PC-3 (cell line): ENCODE measurements at regions not wholly inside any gene's neighbourhood (a gene's known extent, or its start where the extent isn't known, plus 50 kb on each side); places are given as distances from the start of the nearest gene placed in this dataset.

Experiments used
- ATAC-seq: fragments of 200-7000 bp; cut with Tn5 transposase; 2 replicates; pipeline ENCODE4 v1.9.1; 2020; ENCODE audit warnings: mild to moderate bottlenecking, moderate library complexity
- BruUV-seq: library from RNA; stranded (reverse); fragments of 400-500 nt; replicated peaks from 2 replicates; lab custom pipeline; 2021; lab: Mats Ljungman, UMichigan
- CTCF ChIA-PET: fragments of 300-600 bp; sonication (Branson Sonifier 250); formaldehyde crosslinking; loops from one replicate; lab custom pipeline; 2022; ENCODE audit warnings: antibody characterized with exemption; lab: Charles Lee
- POLR2A ChIA-PET: fragments of 300-600 bp; sonication (Branson Sonifier 250); formaldehyde crosslinking; loops from one replicate; lab custom pipeline; 2022; ENCODE audit warnings: antibody characterized with exemption; ENCODE audit not compliant: unreplicated experiment; lab: Charles Lee
- DNase-seq: peaks from one replicate; pipeline ENCODE4 v3.0.0-alpha.2; 2015
- H2AFZ ChIP-seq: fragments of 300-600 bp; sonication (generic); 2 replicates; pipeline ENCODE4 v1.6.0; 2016; ENCODE audit warnings: antibody characterized with exemption, low read length
- H3F3A ChIP-seq: fragments of 300-600 bp; sonication (generic); one replicate; pipeline ENCODE4 v1.6.0; 2017; ENCODE audit warnings: antibody characterized with exemption, low read length, control low read depth, mild to moderate bottlenecking; ENCODE audit not compliant: unreplicated experiment
- H3K27ac ChIP-seq: fragments of 300-600 bp; sonication (generic); 2 replicates; pipeline ENCODE4 v1.5.1; 2016; ENCODE audit warnings: mild to moderate bottlenecking, low read length
- H3K27me3 ChIP-seq: fragments of 300-600 bp; sonication (generic); 2 replicates; pipeline ENCODE4 v1.6.1; 2016; ENCODE audit warnings: low read length, mixed read lengths
- H3K36me3 ChIP-seq: fragments of 300-600 bp; sonication (generic); 2 replicates; pipeline ENCODE4 v1.6.1; 2016; ENCODE audit warnings: low read depth, mixed run types, low read length, mixed read lengths
- H3K4me1 ChIP-seq: fragments of 300-600 bp; sonication (generic); 2 replicates; pipeline ENCODE4 v1.5.1; 2016; ENCODE audit warnings: low read length; ENCODE audit not compliant: insufficient read depth
- H3K4me2 ChIP-seq: fragments of 300-600 bp; sonication (generic); 2 replicates; pipeline ENCODE4 v1.6.0; 2016; ENCODE audit warnings: low read length
- H3K4me3 ChIP-seq: fragments of 300-600 bp; sonication (generic); 2 replicates; pipeline ENCODE4 v1.5.1; 2016; ENCODE audit warnings: mild to moderate bottlenecking, low read length, mixed read lengths
- H3K79me2 ChIP-seq: fragments of 300-600 bp; sonication (generic); 2 replicates; pipeline ENCODE4 v1.6.1; 2017; ENCODE audit warnings: low read length, mixed read lengths
- H3K9ac ChIP-seq: fragments of 300-600 bp; sonication (generic); 2 replicates; pipeline ENCODE4 v1.6.0; 2016; ENCODE audit warnings: mild to moderate bottlenecking, low read length
- H3K9me2 ChIP-seq: fragments of 300-600 bp; sonication (generic); replicated peaks from 2 replicates; pipeline ENCODE4 v1.6.1; 2016; ENCODE audit warnings: mixed run types, low read length, mixed read lengths
- H3K9me3 ChIP-seq: fragments of 300-600 bp; sonication (generic); 2 replicates; pipeline ENCODE4 v1.6.1; 2016; ENCODE audit warnings: low read length, mixed read lengths
- H4K20me1 ChIP-seq: fragments of 300-600 bp; sonication (generic); 2 replicates; pipeline ENCODE4 v1.6.1; 2016; ENCODE audit warnings: low read length, mixed read lengths
- EZH2 ChIP-seq: fragments of 300-600 bp; sonication (generic); IDR thresholded peaks from one replicate; pipeline ENCODE4 v1.6.1; 2017; ENCODE audit warnings: antibody characterized with exemption, mild to moderate bottlenecking, low read length; ENCODE audit not compliant: unreplicated experiment
- EZH2phosphoT487 ChIP-seq: fragments of 300-600 bp; sonication (generic); IDR thresholded peaks from 2 replicates; pipeline ENCODE4 v1.6.1; 2018; ENCODE audit warnings: mild to moderate bottlenecking, antibody characterized with exemption, low read length, borderline replicate concordance
- intact Hi-C: fragments of 100-400 bp; cut with micrococcal nuclease; formaldehyde crosslinking; loops from 2 replicates; pipeline ENCODE4 v1.9.0; 2023
- TF ChIP-seq, protein P1 (sequence below): fragments of 300-600 bp; sonication (generic); conservative IDR thresholded peaks from 2 replicates; pipeline ENCODE4 v1.5.1; 2017; ENCODE audit warnings: antibody characterized with exemption, low read depth, mild to moderate bottlenecking, low read length

GRCh38 chr1:17957588-17958267 is 149.9 kb upstream of the IGSF21 start:
- Histone ChIP-seq H3K9ac (no peak overlapping the region), H3K79me2 (no peaks in the 10 kb centered on the region), H2AFZ (no peak overlapping the region), H3F3A (no peaks in the 10 kb centered on the region), H3K36me3 (no peaks in the 10 kb centered on the region), H3K9me3 (no peaks in the 10 kb centered on the region), H3K4me3 (no peak overlapping the region), H3K9me2 (no peaks in the 10 kb centered on the region), H4K20me1 (no peaks in the 10 kb centered on the region), H3K4me2 (no peak overlapping the region), H3K4me1 (no peaks in the 10 kb centered on the region), H3K27me3 (peaks cover 33% of the 10 kb centered on the region), H3K27ac (no peak overlapping the region)
- DNase-seq (no peak), ATAC-seq (no peak)
- ChIA-PET POLR2A (no interaction called here), CTCF (no interaction called here)
- intact Hi-C loops: no loop called here
- BruUV-seq: no TSS peak
- TF ChIP-seq EZH2phosphoT487 (no peak), EZH2 (no peak)
- TF ChIP-seq, protein P1, sequence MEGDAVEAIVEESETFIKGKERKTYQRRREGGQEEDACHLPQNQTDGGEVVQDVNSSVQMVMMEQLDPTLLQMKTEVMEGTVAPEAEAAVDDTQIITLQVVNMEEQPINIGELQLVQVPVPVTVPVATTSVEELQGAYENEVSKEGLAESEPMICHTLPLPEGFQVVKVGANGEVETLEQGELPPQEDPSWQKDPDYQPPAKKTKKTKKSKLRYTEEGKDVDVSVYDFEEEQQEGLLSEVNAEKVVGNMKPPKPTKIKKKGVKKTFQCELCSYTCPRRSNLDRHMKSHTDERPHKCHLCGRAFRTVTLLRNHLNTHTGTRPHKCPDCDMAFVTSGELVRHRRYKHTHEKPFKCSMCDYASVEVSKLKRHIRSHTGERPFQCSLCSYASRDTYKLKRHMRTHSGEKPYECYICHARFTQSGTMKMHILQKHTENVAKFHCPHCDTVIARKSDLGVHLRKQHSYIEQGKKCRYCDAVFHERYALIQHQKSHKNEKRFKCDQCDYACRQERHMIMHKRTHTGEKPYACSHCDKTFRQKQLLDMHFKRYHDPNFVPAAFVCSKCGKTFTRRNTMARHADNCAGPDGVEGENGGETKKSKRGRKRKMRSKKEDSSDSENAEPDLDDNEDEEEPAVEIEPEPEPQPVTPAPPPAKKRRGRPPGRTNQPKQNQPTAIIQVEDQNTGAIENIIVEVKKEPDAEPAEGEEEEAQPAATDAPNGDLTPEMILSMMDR: no peak

GRCh38 chr1:17958704-17959103 is 148.9 kb upstream of the IGSF21 start:
- no peak for DNase-seq
- peaks cover 31% of the 10 kb centered on the region for H3K27me3 ChIP-seq
- CTCF ChIA-PET: no interaction called here

GRCh38 chr1:17963513-17963912 is 144.1 kb upstream of the IGSF21 start:
- Histone ChIP-seq H3K4me2 (no peak overlapping the region), H3F3A (no peaks in the 10 kb centered on the region), H3K79me2 (no peaks in the 10 kb centered on the region), H3K9ac (no peak overlapping the region), H3K27me3 (peaks cover 25% of the 10 kb centered on the region), H3K27ac (no peak overlapping the region), H4K20me1 (no peaks in the 10 kb centered on the region), H3K9me3 (no peaks in the 10 kb centered on the region), H3K4me1 (no peaks in the 10 kb centered on the region), H3K4me3 (no peak overlapping the region), H2AFZ (no peak overlapping the region), H3K9me2 (no peaks in the 10 kb centered on the region), H3K36me3 (no peaks in the 10 kb centered on the region)
- ChIA-PET CTCF (no interaction called here), POLR2A (no interaction called here)
- no TSS peak for BruUV-seq
- DNase-seq: no peak
- ATAC-seq: no peak
- TF ChIP-seq, protein P1: no peak
- TF ChIP-seq EZH2phosphoT487 (no peak), EZH2 (no peak)
- intact Hi-C loops: no loop called here

More at GRCh38 chr1:17958704-17959103, 148.9 kb upstream of the IGSF21 start:
- TF ChIP-seq EZH2 (no peak), EZH2phosphoT487 (no peak)
- TF ChIP-seq, protein P1: no peak
- H3K36me3 ChIP-seq: no peaks in the 10 kb centered on the region
- no peaks in the 10 kb centered on the region for H3K9me2 ChIP-seq
- no peak overlapping the region for H3K4me3 ChIP-seq
- BruUV-seq: no TSS peak
- no peak overlapping the region for H3K27ac ChIP-seq
- no peaks in the 10 kb centered on the region for H3F3A ChIP-seq
- intact Hi-C loops: no loop called here
- H3K79me2 ChIP-seq: no peaks in the 10 kb centered on the region
- POLR2A ChIA-PET: no interaction called here
- H2AFZ ChIP-seq: no peak overlapping the region
- H3K9me3 ChIP-seq: no peaks in the 10 kb centered on the region
- H3K4me1 ChIP-seq: no peaks in the 10 kb centered on the region
- no peak overlapping the region for H3K4me2 ChIP-seq
- no peaks in the 10 kb centered on the region for H4K20me1 ChIP-seq
- no peak overlapping the region for H3K9ac ChIP-seq
- ATAC-seq: no peak
